Common myeloid progenitor, CD34-positive (primary cell): ENCODE measurements at regions not wholly inside any gene's neighbourhood (a gene's known extent, or its start where the extent isn't known, plus 50 kb on each side); places are given as distances from the start of the nearest gene placed in this dataset.

Source experiments
- CTCF ChIA-PET: fragments of 350-600 bp; sonication (Branson Sonifier 250); formaldehyde crosslinking; loops from one replicate; lab custom pipeline; 2021; ENCODE audit warnings: antibody characterized with exemption; lab: Charles Lee
- POLR2A ChIA-PET: fragments of 350-600 bp; sonication (Branson Sonifier 250); formaldehyde crosslinking; loops from one replicate; lab custom pipeline; 2021; ENCODE audit warnings: antibody characterized with exemption; lab: Charles Lee
- DNase-seq, 3 donors: peaks; one replicate each; pipeline versions ENCODE4 v3.0.0 to v3.0.0-alpha.2; 2013
- H3K27ac ChIP-seq, 2 experiments: 1 replicate in 1 of 2; 2 replicates in 1 of 2; pipeline ENCODE4 v1.7.0; 2013; ENCODE audit warnings: inconsistent platforms in 2 of 2, low read length in 2 of 2, mild to moderate bottlenecking in 2 of 2, low read depth in 1 of 2, moderate library complexity in 1 of 2; ENCODE audit not compliant: severe bottlenecking in 2 of 2, insufficient read depth in 1 of 2, poor library complexity in 1 of 2
- H3K27me3 ChIP-seq, 5 experiments: replicated peaks in 2 of 5; 1 replicate in 3 of 5; 2 replicates in 2 of 5; pipeline versions ENCODE4 v1.6.1 to v1.7.0; 2013; ENCODE audit warnings: low read length in 4 of 5, mild to moderate bottlenecking in 2 of 5, moderate library complexity in 2 of 5, inconsistent platforms in 1 of 5; ENCODE audit not compliant: insufficient read depth in 5 of 5, control insufficient read depth in 4 of 5
- H3K36me3 ChIP-seq, 4 experiments: 1 replicate in 2 of 4; 2 replicates in 2 of 4; pipeline versions ENCODE4 v1.6.1 to v1.7.0; 2013; ENCODE audit warnings: low read length in 3 of 4, control low read depth in 1 of 4, mild to moderate bottlenecking in 1 of 4; ENCODE audit not compliant: control insufficient read depth in 4 of 4, insufficient read depth in 4 of 4
- H3K4me1 ChIP-seq, 4 experiments: 1 replicate in 3 of 4; 2 replicates in 1 of 4; pipeline versions ENCODE4 v1.6.1 to v1.7.1; 2013; ENCODE audit warnings: low read length in 3 of 4, mild to moderate bottlenecking in 3 of 4, control low read depth in 1 of 4, inconsistent platforms in 1 of 4, moderate library complexity in 1 of 4; ENCODE audit not compliant: control insufficient read depth in 4 of 4, insufficient read depth in 4 of 4; ENCODE audit errors: control extremely low read depth in 1 of 4
- H3K4me3 ChIP-seq, 7 experiments: 1 replicate in 4 of 7; 2 replicates in 3 of 7; pipeline versions ENCODE4 v1.5.1 to v1.7.0; 2013; ENCODE audit warnings: mild to moderate bottlenecking in 7 of 7, low read length in 6 of 7, moderate library complexity in 6 of 7, inconsistent platforms in 2 of 7, low read depth in 2 of 7, control low read depth in 1 of 7; ENCODE audit not compliant: insufficient read depth in 4 of 7, control insufficient read depth in 1 of 7; ENCODE audit errors: extremely low read depth in 1 of 7
- H3K9me3 ChIP-seq, 5 experiments: 1 replicate in 4 of 5; 2 replicates in 1 of 5; pipeline versions ENCODE4 v1.6.1 to v1.7.1; 2013; ENCODE audit warnings: low read length in 4 of 5, mild to moderate bottlenecking in 2 of 5, inconsistent platforms in 1 of 5, low read depth in 1 of 5, moderate library complexity in 1 of 5; ENCODE audit not compliant: control insufficient read depth in 4 of 5, insufficient read depth in 2 of 5; ENCODE audit errors: control extremely low read depth in 1 of 5
- WGBS: methylation state at CpG from one replicate; pipeline ENCODE4 v1.1.5; 2013; ENCODE audit not compliant: insufficient coverage; 5-methylcytosine and 5-hydroxymethylcytosine counted together

- ChIA-PET POLR2A (no interaction called here), CTCF (no interaction called here)
- no peak overlapping the region for H3K27ac ChIP-seq
- H3K27me3 ChIP-seq = no peaks in the 10 kb centered on the region
- H3K9me3 ChIP-seq = no peaks in the 10 kb centered on the region
- no peaks in the 10 kb centered on the region for H3K4me1 ChIP-seq
- 60% methylated on average over 1 of the region's 1 CpG for WGBS
- no peaks in the 10 kb centered on the region for H3K36me3 ChIP-seq
- DNase-seq = no peak
- no peak overlapping the region for H3K4me3 ChIP-seq
Measured at GRCh38 chr1:95548211-95548610, 314.2 kb downstream of the RWDD3 start.

DNA sequence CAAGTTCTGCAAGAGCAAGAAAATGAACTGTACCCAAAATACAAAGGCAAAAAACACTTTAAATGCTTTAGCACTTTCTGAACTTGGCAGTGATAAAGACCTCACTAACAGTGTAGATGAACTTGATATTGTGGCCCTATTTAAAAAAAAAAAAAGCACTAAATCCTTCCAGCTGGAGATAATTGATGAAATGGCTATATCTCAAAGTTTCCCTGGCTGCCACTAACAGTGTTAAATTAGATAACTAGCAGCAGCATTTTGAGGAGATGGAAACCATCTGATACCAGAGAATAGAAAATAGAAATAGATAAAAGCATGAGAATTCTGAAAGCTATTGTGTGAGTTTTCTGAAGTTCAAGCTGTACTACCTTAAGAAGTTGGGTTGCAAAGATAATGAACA is 317.2 kb downstream of the RWDD3 start:
- CTCF ChIA-PET = no interaction called here
- Histone ChIP-seq H3K4me3 (no peak overlapping the region), H3K27ac (no peak overlapping the region), H3K4me1 (no peaks in the 10 kb centered on the region), H3K36me3 (no peaks in the 10 kb centered on the region), H3K27me3 (no peaks in the 10 kb centered on the region), H3K9me3 (peaks cover 0 to 1% (median 0%) of the 10 kb centered on the region in 5 experiments)
- POLR2A ChIA-PET = no interaction called here
- DNase-seq = no peak

DNA sequence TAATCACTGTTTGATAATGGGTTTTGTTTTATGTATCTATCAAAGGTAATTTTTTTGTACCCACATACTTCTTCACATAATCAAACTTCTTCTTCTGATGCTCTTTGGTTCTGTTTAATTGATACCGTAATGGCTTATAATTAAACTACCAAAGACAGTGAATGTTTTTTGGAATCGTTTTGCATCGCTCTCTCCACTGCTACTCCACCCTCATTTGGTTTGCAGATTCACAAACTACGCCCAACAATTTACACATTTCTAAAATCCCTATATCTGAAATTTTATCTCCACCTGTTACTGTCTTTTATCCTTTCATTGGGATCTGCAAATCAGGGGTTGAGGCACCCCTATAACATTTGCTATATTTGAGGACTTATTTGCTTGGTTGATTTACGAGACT is 319.6 kb downstream of the RWDD3 start:
- CTCF ChIA-PET = no interaction called here
- H3K36me3 ChIP-seq = no peaks in the 10 kb centered on the region

GRCh38 chr1:95554408-95554807 is 320.4 kb downstream of the RWDD3 start:
- no peak for DNase-seq
- H3K27me3 ChIP-seq = no peaks in the 10 kb centered on the region
- CTCF ChIA-PET = no interaction called here
- H3K36me3 ChIP-seq = no peaks in the 10 kb centered on the region
- no peak overlapping the region for H3K27ac ChIP-seq
- WGBS = 100% methylated on average over 1 of the region's 2 CpGs
- no peaks in the 10 kb centered on the region for H3K4me1 ChIP-seq
- peaks cover 0 to 6% (median 2%) of the 10 kb centered on the region in 5 experiments for H3K9me3 ChIP-seq
- H3K4me3 ChIP-seq = no peak overlapping the region
- POLR2A ChIA-PET = no interaction called here

More for the DNA sequence above, 319.6 kb downstream of the RWDD3 start:
- Histone ChIP-seq H3K4me3 (no peak overlapping the region), H3K9me3 (peaks cover 0 to 6% (median 2%) of the 10 kb centered on the region in 5 experiments), H3K27ac (no peak overlapping the region), H3K4me1 (no peaks in the 10 kb centered on the region), H3K27me3 (no peaks in the 10 kb centered on the region)
- WGBS = 60% methylated on average over 2 of the region's 5 CpGs
- DNase-seq = no peak
- POLR2A ChIA-PET = no interaction called here

GRCh38 chr1:95558791-95559190 is 324.8 kb downstream of the RWDD3 start:
- no peak for DNase-seq
- Histone ChIP-seq H3K27me3 (no peaks in the 10 kb centered on the region), H3K4me3 (no peak overlapping the region), H3K4me1 (no peaks in the 10 kb centered on the region), H3K9me3 (peaks cover 0 to 12% (median 2%) of the 10 kb centered on the region in 5 experiments), H3K36me3 (no peaks in the 10 kb centered on the region), H3K27ac (no peak overlapping the region)
- 71% methylated on average over 1 of the region's 1 CpG for WGBS
- ChIA-PET POLR2A (no interaction called here), CTCF (no interaction called here)

- ChIA-PET CTCF (no interaction called here), POLR2A (no interaction called here)
- no peak for DNase-seq
- Histone ChIP-seq H3K4me1 (no peaks in the 10 kb centered on the region), H3K4me3 (no peak overlapping the region), H3K9me3 (peaks cover 0 to 12% (median 2%) of the 10 kb centered on the region in 5 experiments), H3K27ac (no peak overlapping the region), H3K27me3 (no peaks in the 10 kb centered on the region), H3K36me3 (no peaks in the 10 kb centered on the region)
Measured at GRCh38 chr1:95561346-95561745, 327.3 kb downstream of the RWDD3 start.

DNA sequence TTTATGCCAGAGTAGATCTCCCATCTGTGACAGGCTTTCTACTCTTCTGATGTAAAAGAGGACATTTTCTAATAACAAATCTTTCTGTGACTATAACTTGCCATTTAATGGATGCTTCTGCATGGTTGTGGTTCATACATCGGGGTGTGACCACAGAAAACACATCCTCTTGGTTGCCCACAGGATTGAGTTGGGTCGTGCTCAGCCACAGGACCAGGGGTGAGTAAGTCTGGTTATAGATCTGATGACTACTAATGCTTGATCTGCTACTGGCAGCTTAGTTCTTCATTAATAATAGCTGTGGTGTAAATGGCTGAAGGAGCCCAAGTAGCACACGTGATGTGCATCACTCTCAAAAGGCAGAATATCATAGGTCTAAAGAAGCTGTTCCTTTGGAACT is 328.2 kb downstream of the RWDD3 start:
- POLR2A ChIA-PET = no interaction called here
- WGBS = 89% methylated on average over 3 of the region's 3 CpGs
- H3K9me3 ChIP-seq = peaks cover 0 to 9% (median 2%) of the 10 kb centered on the region in 5 experiments
- CTCF ChIA-PET = no interaction called here
- H3K27me3 ChIP-seq = no peaks in the 10 kb centered on the region
- no peaks in the 10 kb centered on the region for H3K4me1 ChIP-seq
- H3K4me3 ChIP-seq = no peak overlapping the region
- no peak for DNase-seq
- H3K27ac ChIP-seq = no peak overlapping the region
- H3K36me3 ChIP-seq = no peaks in the 10 kb centered on the region
